DND-41 (cell line): ENCODE measurements at regions not wholly inside any gene's neighbourhood (a gene's known extent, or its start where the extent isn't known, plus 50 kb on each side); places are given as distances from the start of the nearest gene placed in this dataset.

Source experiments
- CTCF ChIP-seq: IDR thresholded peaks from 2 replicates; pipeline ENCODE4 v1.5.1; 2012; ENCODE audit warnings: borderline replicate concordance, low read length, moderate library complexity, mild to moderate bottlenecking; ENCODE audit not compliant: poor library complexity, severe bottlenecking; ENCODE audit errors: extremely low read depth
- EZH2 ChIP-seq: IDR thresholded peaks from 3 replicates; pipeline ENCODE4 v1.6.1; 2012; ENCODE audit warnings: borderline replicate concordance, low read depth, mild to moderate bottlenecking, moderate library complexity, low read length, inconsistent platforms; ENCODE audit not compliant: severe bottlenecking

- TF ChIP-seq CTCF (no peak), EZH2 (no peak)
These were observed 388.7 kb upstream of the MYT1L start for GRCh38 chr2:2719781-2720180.
